Dedifferentiated amniotic fluid mesenchymal stem cell (primary cell): ENCODE measurements at regions not wholly inside any gene's neighbourhood (a gene's known extent, or its start where the extent isn't known, plus 50 kb on each side); places are given as distances from the start of the nearest gene placed in this dataset.

Source experiments
- DNase-seq: peaks from one replicate; pipeline ENCODE4 v3.0.0-alpha.2; 2016; ENCODE audit errors: extremely low spot score

GRCh38 chr17:72056727-72057290 lies 64.0 kb upstream of the SOX9 start:
- DNase-seq = no peak

- DNase-seq = no peak
These were observed 60.7 kb upstream of the SOX9 start for GRCh38 chr17:72060084-72060483.

- no peak for DNase-seq
These were observed 57.6 kb upstream of the SOX9 start for GRCh38 chr17:72063262-72063661.

GRCh38 chr17:72063756-72064450 lies 56.9 kb upstream of the SOX9 start:
- no peak for DNase-seq

- no peak for DNase-seq
These were observed 56.1 kb upstream of the SOX9 start for GRCh38 chr17:72064606-72065193.

- no peak for DNase-seq
These were observed 55.3 kb upstream of the SOX9 start for GRCh38 chr17:72065556-72065955.

GRCh38 chr17:72068643-72069042 lies 52.2 kb upstream of the SOX9 start:
- no peak for DNase-seq

GRCh38 chr17:72069586-72070202 lies 51.1 kb upstream of the SOX9 start:
- no peak for DNase-seq
